Dedifferentiated amniotic fluid mesenchymal stem cell (primary cell): ENCODE measurements at regions not wholly inside any gene's neighbourhood (a gene's known extent, or its start where the extent isn't known, plus 50 kb on each side); places are given as distances from the start of the nearest gene placed in this dataset.
"Not testable (repeated sequence)": the region's sequence is repeated elsewhere in the genome, so short reads cannot be mapped to it uniquely, and the experiment has no call there.

ENCODE experiments used
- DNase-seq: peaks from one replicate; pipeline ENCODE4 v3.0.0-alpha.2; 2016; ENCODE audit errors: extremely low spot score

DNA sequence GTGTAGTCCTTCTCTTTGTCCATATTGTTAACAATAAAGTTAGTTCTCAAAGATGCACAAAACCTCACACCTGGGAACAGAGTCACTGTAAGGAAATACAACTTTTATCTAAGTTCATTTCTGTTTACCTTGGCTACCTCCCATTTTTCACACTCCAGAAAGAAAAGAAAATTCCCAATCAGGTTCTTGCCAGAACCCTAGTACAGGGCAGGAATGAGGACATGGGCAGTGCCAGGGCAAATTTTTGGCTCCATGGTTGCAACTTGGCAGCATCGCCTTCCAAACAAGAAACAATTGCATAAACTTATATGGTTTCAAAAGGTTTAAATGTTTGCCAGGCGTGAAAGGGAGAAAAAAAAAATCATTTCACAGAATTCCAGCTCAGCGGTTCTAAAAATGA lies 296.3 kb upstream of the PRKD1 start:
- no peak for DNase-seq

DNA sequence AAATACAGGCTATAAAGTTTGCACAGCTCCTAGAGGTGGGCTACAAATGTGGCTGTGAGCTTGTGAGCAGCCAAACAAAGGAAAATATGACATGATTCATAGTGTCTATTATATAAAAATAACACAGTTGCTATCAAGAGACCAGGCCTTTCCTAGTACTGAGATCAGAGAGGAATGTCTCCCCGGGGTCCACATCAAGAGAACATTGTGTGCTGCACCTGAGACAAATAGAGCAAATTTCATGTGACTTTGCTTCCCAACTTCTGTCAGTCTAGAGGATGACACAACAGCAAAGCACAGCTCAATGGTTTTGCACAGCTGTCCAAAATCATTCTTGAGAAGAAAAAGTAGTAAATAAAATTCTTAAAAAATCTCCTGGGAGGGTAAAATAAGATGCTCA lies 297.5 kb upstream of the PRKD1 start:
- no peak for DNase-seq

DNA sequence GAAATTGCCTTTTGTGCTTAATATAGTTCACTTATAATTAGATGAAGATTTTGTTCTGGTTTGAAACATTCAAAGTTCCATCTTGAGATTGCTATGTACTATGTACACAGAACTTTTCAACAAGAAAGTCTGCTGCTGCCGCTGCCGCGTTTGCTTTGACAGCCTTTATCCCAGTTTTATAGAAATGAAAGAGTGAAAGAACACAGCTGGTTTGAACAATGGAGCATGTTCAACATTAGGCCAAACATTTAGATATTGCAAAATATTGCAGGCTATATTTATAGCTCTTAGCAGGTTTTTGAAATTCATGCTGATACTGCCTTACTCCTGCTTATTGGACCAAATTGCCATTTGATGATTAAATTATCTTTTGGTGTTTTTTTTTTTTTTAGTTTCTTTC lies 299.8 kb upstream of the PRKD1 start:
- no peak for DNase-seq

GRCh38 chr14:30227876-30228275 lies 300.2 kb upstream of the PRKD1 start:
- peak; percentile 29 for DNase-seq

DNA sequence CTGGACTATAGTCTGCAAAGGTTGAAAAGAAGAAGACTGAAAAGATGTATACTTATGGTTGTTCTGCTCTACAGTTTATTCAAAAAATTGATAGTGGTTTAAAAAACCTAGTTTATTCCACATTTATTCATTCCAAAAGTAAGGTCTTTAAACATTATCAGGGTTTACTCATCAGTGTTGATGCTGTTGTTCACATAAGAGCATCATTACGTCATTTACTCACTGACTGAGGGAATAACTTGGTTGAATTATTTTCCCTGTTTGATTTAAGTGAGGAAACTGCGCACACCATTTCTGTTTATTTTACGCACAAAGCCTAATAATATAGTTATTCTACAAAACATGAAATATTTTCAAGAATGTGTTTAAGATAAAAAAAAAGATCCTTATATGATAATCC lies 303.1 kb upstream of the PRKD1 start:
- DNase-seq, result no peak

- no peak for DNase-seq
Measured at GRCh38 chr14:30234966-30235365, 307.3 kb upstream of the PRKD1 start.

GRCh38 chr14:30235485-30235884 lies 307.8 kb upstream of the PRKD1 start:
- no peak for DNase-seq

- DNase-seq, result no peak
Measured at GRCh38 chr14:30238936-30239335, 311.3 kb upstream of the PRKD1 start.

- DNase-seq, result no peak
Measured at GRCh38 chr14:30240018-30240417, 312.4 kb upstream of the PRKD1 start.

DNA sequence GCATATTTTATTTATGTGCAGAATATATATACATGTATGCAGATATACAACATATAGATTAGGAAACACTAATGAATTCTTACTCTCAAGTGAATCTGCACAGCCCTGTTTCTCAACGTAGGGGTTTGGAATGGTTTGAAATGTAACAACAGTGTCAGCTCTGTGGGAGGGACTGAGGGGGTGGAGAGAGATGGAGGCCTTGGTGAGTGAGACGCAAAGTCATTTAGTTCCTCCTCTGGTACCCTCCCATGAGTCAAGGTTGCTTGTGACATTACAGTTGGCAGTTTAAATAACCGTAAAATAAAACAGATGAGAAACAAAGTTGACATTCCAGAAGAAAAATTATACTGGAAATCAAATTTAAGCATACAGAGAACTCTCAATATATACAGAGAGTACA lies 313.0 kb upstream of the PRKD1 start:
- DNase-seq, result no peak

GRCh38 chr14:30242744-30243143 lies 315.1 kb upstream of the PRKD1 start:
- DNase-seq, result no peak

GRCh38 chr14:30243207-30243606 lies 315.6 kb upstream of the PRKD1 start:
- no peak for DNase-seq

- peak; percentile 46 for DNase-seq
Measured at GRCh38 chr14:30243805-30244204, 315.2 kb upstream of the G2E3 start.

GRCh38 chr14:30244348-30244747 lies 314.6 kb upstream of the G2E3 start:
- DNase-seq, result not testable (repeated sequence)

DNA sequence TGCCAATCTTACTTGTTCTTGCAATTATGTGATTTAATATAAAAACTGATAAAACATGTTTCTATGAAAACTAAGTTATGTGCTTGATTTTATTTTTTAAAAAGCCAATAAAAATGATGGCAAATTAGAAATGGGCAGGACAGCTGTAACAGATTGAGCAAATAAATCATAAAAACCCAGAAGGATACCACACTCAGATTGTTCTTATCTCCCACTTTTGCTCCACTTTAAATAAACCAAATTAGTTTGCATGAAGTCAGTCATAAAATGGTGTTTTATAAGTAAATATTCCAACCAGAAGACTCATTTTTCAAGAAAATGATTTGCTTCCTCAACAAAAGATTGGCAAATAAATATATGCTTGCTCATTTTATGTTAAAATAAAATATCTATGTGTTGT lies 307.9 kb upstream of the G2E3 start:
- DNase-seq, result no peak

GRCh38 chr14:30251557-30252100 lies 307.3 kb upstream of the G2E3 start:
- no peak for DNase-seq

GRCh38 chr14:30252151-30252550 lies 306.8 kb upstream of the G2E3 start:
- DNase-seq, result no peak

- DNase-seq, result no peak
Measured at GRCh38 chr14:30252783-30253674, 305.9 kb upstream of the G2E3 start.

- no peak for DNase-seq
Measured at GRCh38 chr14:30256627-30257026, 302.3 kb upstream of the G2E3 start.

DNA sequence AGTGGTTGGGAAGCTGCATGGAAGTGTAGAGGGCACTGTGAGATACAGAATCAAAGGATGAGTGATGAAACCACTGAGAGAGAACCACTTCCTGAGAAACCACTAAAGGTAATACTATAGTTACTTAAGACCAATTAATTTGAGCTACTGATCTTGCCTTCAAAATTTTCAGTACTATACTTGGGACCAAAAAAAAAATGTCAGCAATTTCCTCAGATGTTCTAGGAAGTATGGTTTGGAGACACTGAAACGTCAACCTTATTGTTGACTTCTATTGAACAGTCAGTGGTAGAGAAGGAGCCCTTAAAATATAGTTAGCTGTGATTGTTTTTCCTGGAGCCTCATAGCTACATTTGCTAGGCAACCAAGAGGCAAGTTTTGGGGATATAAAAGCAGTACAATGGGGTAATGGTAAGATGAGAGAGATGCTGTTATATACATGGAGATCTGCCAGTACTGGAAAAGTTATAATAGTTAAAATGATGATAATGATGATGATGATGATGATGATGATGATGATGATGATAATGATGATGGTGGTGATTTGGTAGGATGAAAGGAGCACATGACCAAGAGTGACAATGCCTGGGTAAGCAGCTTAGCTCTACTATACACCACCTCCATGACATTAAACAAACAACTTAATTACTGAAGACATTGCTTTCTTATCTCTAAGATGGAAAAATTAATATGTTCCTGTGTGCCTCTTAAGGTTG lies 300.9 kb upstream of the G2E3 start:
- DNase-seq, result no peak

- no peak for DNase-seq
Measured at GRCh38 chr14:30260833-30261607, 297.9 kb upstream of the G2E3 start.

GRCh38 chr14:30264161-30264560 lies 294.8 kb upstream of the G2E3 start:
- no peak for DNase-seq
